Ovary (tissue), 3 donors: ENCODE measurements at regions not wholly inside any gene's neighbourhood (a gene's known extent, or its start where the extent isn't known, plus 50 kb on each side); places are given as distances from the start of the nearest gene placed in this dataset.
"Not testable (repeated sequence)": the region's sequence is repeated elsewhere in the genome, so short reads cannot be mapped to it uniquely, and the experiment has no call there.

ENCODE experiments used
- CTCF ChIP-seq, 3 donors: fragments of 450-650 bp in 2 of 3; fragments of 200-600 bp in 1 of 3; IDR thresholded peaks; one replicate each; pipeline versions ENCODE4 v1.5.1 to v1.8.0; 2016 to 2022; ENCODE audit warnings: antibody characterized with exemption in 3 of 3, mild to moderate bottlenecking in 1 of 3
- POLR2A ChIP-seq: fragments of 450-650 bp; IDR thresholded peaks from one replicate; pipeline ENCODE4 v1.6.1; 2017; ENCODE audit warnings: antibody characterized with exemption, mild to moderate bottlenecking, moderate library complexity
- donor health status: DM: no; HTN: no; CAD: no.

GRCh38 chr16:29136916-29137315 lies 152.1 kb downstream of the LAT start:
- TF ChIP-seq CTCF (IDR thresholded peaks at IDR 0.05); POLR2A: not testable (repeated sequence)
